ENCODE measurements at regions not wholly inside any gene's neighbourhood (a gene's known extent, or its start where the extent isn't known, plus 50 kb on each side); places are given as distances from the start of the nearest gene placed in this dataset.

GRCh38 chr18:40529478-40529877, 1425.6 kb upstream of the PIK3C3 start:
- no peak for TF ChIP-seq EZH2phosphoT487 (IDR thresholded peaks at IDR 0.05; ENCODE audit: borderline replicate concordance, low read length)
- peak; percentile 37; the same call in 1 of the 2 replicates for TF ChIP-seq CTCF (conservative IDR thresholded peaks at IDR 0.05; ENCODE audit: low read depth, low read length)
- no peak for TF ChIP-seq EZH2 (IDR thresholded peaks at IDR 0.05; ENCODE audit: low read length, unreplicated experiment)
